Spleen (tissue), 11 donors: ENCODE measurements at regions not wholly inside any gene's neighbourhood (a gene's known extent, or its start where the extent isn't known, plus 50 kb on each side); places are given as distances from the start of the nearest gene placed in this dataset.
"Not testable (repeated sequence)": the region's sequence is repeated elsewhere in the genome, so short reads cannot be mapped to it uniquely, and the experiment has no call there.

Experiments
- DNase-seq: peaks from one replicate; pipeline ENCODE4 v3.0.0-alpha.2; 2020
- H3K27ac ChIP-seq, 8 donors: fragments of 200-600 bp; sonication (generic) in 7 of 8; 1 replicate in 4 of 8; 2 replicates in 4 of 8; pipeline versions ENCODE4 v1.5.0 to v1.8.0; 2016 to 2021; ENCODE audit warnings: inconsistent platforms in 4 of 8, mild to moderate bottlenecking in 4 of 8, moderate library complexity in 1 of 8
- H3K27me3 ChIP-seq, 7 donors: fragments of 200-600 bp; sonication (generic) in 6 of 7; replicated peaks in 1 of 7; 1 replicate in 4 of 7; 2 replicates in 3 of 7; pipeline versions ENCODE4 v1.5.0 to v1.8.0; 2016 to 2021; ENCODE audit warnings: inconsistent platforms in 3 of 7, mild to moderate bottlenecking in 1 of 7
- H3K36me3 ChIP-seq, 6 donors: fragments of 200-600 bp; sonication (generic) in 5 of 6; 1 replicate in 4 of 6; 2 replicates in 2 of 6; pipeline versions ENCODE4 v1.5.0 to v1.8.0; 2016 to 2021; ENCODE audit warnings: inconsistent platforms in 2 of 6
- H3K4me1 ChIP-seq, 6 donors: fragments of 200-600 bp; sonication (generic) in 5 of 6; 1 replicate in 3 of 6; 2 replicates in 3 of 6; pipeline versions ENCODE4 v1.5.0 to v1.8.0; 2016 to 2021; ENCODE audit warnings: inconsistent platforms in 3 of 6
- H3K4me3 ChIP-seq, 8 donors: fragments of 200-600 bp; sonication (generic) in 7 of 8; 1 replicate in 4 of 8; 2 replicates in 4 of 8; pipeline versions ENCODE4 v1.5.0 to v1.8.0; 2016 to 2021; ENCODE audit warnings: inconsistent platforms in 4 of 8, mild to moderate bottlenecking in 4 of 8, moderate library complexity in 2 of 8
- H3K9me3 ChIP-seq, 8 donors: fragments of 200-600 bp; sonication (generic) in 7 of 8; 1 replicate in 4 of 8; 2 replicates in 4 of 8; pipeline versions ENCODE4 v1.5.0 to v1.8.0; 2016 to 2021; ENCODE audit warnings: inconsistent platforms in 4 of 8
- CTCF ChIP-seq, 11 experiments: fragments of 200-600 bp in 7 of 11; fragments of 450-650 bp in 4 of 11; sonication (generic) in 4 of 11; IDR thresholded peaks in 8 of 11; conservative IDR thresholded peaks in 3 of 11; 1 replicate in 7 of 11; 2 replicates in 4 of 11; pipeline versions ENCODE4 v1.4.0 to v1.8.0; 2016 to 2021; ENCODE audit warnings: antibody characterized with exemption in 11 of 11, inconsistent platforms in 4 of 11, mild to moderate bottlenecking in 1 of 11
- POLR2A ChIP-seq, 3 donors: fragments of 450-650 bp; IDR thresholded peaks; one replicate each; pipeline ENCODE4 v1.5.1; 2017; ENCODE audit warnings: antibody characterized with exemption in 3 of 3, mild to moderate bottlenecking in 1 of 3
- POLR2AphosphoS5 ChIP-seq, 3 donors: sonication (generic); formaldehyde crosslinking; IDR thresholded peaks; one replicate each; pipeline ENCODE4 v1.5.1; 2017; ENCODE audit warnings: antibody characterized with exemption in 3 of 3
- WGBS, 5 donors: extraction: QIAGEN DNeasy Blood & Tissue Kit in 3 of 5; methylation state at CpG; one replicate each; pipeline versions ENCODE4 v1.1.5 to v1.1.7; 2013 to 2018; 5-methylcytosine and 5-hydroxymethylcytosine counted together
- intact Hi-C: fragments of 100-400 bp; cut with DNase I; formaldehyde crosslinking; loops from one replicate; pipeline ENCODE4 v1.15.0; 2023; ENCODE audit warnings: low total_unique reads
- donor health status: healthy with polysubstance abuse.
- donor health status: DM: no; HTN: no; CAD: no; lungs with moderate emphysema.
- donor health status: DM: no; HTN: no; CAD: no.
- donor health status: Bipolar disorder and iron deficiency.
- donor health status: healthy.
- donor health status: DM: no; HTN: no; CAD: no.
- donor health status: DM: yes; HTN: yes; CAD: no.

DNA sequence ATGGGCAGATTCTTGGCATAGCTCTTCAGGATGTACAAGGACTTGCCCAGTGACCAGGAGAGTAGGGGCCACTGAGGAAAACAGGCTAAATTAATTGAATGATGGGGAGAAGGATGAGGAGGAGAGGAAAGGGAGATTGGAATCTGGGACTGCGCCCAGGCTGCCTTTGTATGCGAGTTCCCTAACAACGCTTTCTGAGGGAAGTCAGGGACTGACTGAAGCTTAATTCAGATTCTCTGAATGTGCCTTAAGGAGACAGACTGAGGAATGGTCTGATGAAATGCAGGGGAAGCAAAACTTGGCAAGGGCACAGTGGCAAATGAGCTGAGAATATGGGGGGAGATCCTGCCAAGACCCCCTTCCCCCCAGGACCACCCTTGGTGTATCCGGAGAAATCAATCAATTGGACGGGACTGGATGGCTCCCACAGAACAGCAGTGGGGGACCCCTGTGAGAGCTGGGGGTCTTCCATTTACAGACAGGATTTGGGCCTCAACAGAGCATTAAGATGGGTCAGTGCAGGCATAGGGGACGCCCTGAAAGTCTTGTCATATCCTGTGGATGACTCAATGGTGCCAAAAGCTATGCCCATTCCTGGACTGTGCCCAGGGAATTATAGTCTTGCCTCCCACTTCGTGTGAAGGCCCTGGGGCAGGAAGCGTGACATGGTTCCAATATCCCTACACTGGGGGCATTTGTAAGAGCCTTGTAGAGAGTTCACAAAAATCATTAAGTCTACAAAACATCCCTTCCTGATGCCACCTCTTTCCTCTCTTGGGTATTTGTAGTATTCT, 215.5 kb upstream of the TNC start:
- Histone ChIP-seq H3K4me3 (no peak overlapping the region), H3K4me1 (no peaks in the 10 kb centered on the region), H3K36me3 (no peaks in the 10 kb centered on the region), H3K27me3 (no peaks in the 10 kb centered on the region), H3K9me3 (peaks cover 0 to 19% (median 10%) of the 10 kb centered on the region in 8 donors), H3K27ac (no peak overlapping the region)
- intact Hi-C loops: no loop called here
- DNase-seq: no peak
- TF ChIP-seq POLR2AphosphoS5 (IDR thresholded peaks at IDR 0.05) (no peak), CTCF (IDR thresholded peaks at IDR 0.05 in 8 of 11, conservative IDR thresholded peaks at IDR 0.05 in 3 of 11) (no peak)
- 73 to 88% (median 85%) methylated on average over 8 of the region's 8 CpGs for WGBS, 5 donors

- intact Hi-C loops: no loop called here
- H3K4me1 ChIP-seq: no peaks in the 10 kb centered on the region
- H3K4me3 ChIP-seq: no peak overlapping the region
- no peaks in the 10 kb centered on the region for H3K36me3 ChIP-seq
- H3K27me3 ChIP-seq: peaks cover 0 to 4% (median 0%) of the 10 kb centered on the region in 7 donors
- H3K27ac ChIP-seq: no peak overlapping the region
- peaks cover 0 to 19% (median 10%) of the 10 kb centered on the region in 8 donors for H3K9me3 ChIP-seq
- 73 to 85% (median 81%) methylated on average over 5 of the region's 5 CpGs for WGBS, 5 donors
- no peak for TF ChIP-seq POLR2AphosphoS5 (IDR thresholded peaks at IDR 0.05)
- no peak for TF ChIP-seq POLR2A (IDR thresholded peaks at IDR 0.05)
- TF ChIP-seq CTCF (IDR thresholded peaks at IDR 0.05 in 8 of 11, conservative IDR thresholded peaks at IDR 0.05 in 3 of 11): no peak
- no peak for DNase-seq
These were observed 217.5 kb upstream of the TNC start for GRCh38 chr9:115335439-115335838.

DNA sequence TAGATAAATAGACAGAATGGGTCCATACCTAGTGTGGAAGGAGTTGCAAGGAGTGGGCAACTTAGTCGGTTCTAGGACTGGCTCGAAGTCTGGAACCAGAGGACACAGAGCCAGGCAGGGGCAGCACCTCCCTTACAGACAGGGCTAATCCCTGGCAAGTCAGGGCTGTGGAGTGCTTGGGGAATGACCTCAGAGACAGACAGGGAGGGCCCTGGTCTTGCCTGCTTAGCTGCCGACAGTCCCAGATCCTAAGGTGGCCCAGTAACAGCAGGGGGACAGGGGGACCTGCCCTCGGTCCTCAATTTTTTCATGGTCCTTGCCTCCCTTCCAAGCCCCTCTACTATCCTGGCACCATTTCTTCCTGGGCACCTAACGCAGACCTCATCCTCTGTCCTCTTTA, 222.4 kb upstream of the TNC start:
- no peak for TF ChIP-seq POLR2AphosphoS5 (IDR thresholded peaks at IDR 0.05)
- no peak for TF ChIP-seq POLR2A (IDR thresholded peaks at IDR 0.05)
- no peak for TF ChIP-seq CTCF (IDR thresholded peaks at IDR 0.05 in 8 of 11, conservative IDR thresholded peaks at IDR 0.05 in 3 of 11)
- Histone ChIP-seq H3K36me3 (no peaks in the 10 kb centered on the region), H3K4me3 (no peak overlapping the region), H3K27ac (no peak overlapping the region), H3K27me3 (peaks cover 0 to 5% (median 0%) of the 10 kb centered on the region in 7 donors), H3K9me3 (peaks cover 0 to 16% (median 10%) of the 10 kb centered on the region in 8 donors), H3K4me1 (no peaks in the 10 kb centered on the region)
- intact Hi-C loops: no loop called here
- no peak for DNase-seq
- WGBS, 5 donors: 78 to 91% (median 79%) methylated on average over 5 of the region's 5 CpGs

DNA sequence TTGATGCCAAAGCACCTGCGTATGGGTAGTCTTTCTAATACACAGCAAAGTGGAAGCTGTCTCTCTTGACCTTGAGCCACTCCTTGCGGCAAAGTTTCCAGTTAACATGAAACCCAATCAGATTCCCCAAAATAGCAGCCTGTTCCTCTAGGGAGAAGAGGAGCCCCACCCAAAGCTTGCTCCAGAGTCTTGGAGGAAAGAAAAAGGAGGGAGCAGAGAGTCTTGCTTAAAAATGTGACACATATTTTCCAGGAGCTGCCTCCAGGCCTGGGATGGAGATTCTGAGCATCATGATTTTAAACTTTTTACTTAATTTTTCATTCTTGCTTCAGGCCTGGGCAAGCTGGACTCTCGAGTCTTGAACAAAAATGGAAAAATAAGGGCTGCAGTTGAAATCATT, 223.5 kb upstream of the TNC start:
- no peak for DNase-seq
- H3K4me3 ChIP-seq: no peak overlapping the region
- no peaks in the 10 kb centered on the region for H3K36me3 ChIP-seq
- TF ChIP-seq POLR2AphosphoS5 (IDR thresholded peaks at IDR 0.05): no peak
- TF ChIP-seq POLR2A (IDR thresholded peaks at IDR 0.05): no peak
- no peak for TF ChIP-seq CTCF (IDR thresholded peaks at IDR 0.05 in 8 of 11, conservative IDR thresholded peaks at IDR 0.05 in 3 of 11)
- 70 to 87% (median 79%) methylated on average over 3 of the region's 3 CpGs for whole genome bisulfite sequencing, 5 donors
- no peaks in the 10 kb centered on the region for H3K4me1 ChIP-seq
- peaks cover 0 to 5% (median under 1%) of the 10 kb centered on the region in 8 donors for H3K9me3 ChIP-seq
- peaks cover 0 to 5% (median 0%) of the 10 kb centered on the region in 7 donors for H3K27me3 ChIP-seq
- H3K27ac ChIP-seq: no peak overlapping the region
- intact Hi-C loops: no loop called here

DNA sequence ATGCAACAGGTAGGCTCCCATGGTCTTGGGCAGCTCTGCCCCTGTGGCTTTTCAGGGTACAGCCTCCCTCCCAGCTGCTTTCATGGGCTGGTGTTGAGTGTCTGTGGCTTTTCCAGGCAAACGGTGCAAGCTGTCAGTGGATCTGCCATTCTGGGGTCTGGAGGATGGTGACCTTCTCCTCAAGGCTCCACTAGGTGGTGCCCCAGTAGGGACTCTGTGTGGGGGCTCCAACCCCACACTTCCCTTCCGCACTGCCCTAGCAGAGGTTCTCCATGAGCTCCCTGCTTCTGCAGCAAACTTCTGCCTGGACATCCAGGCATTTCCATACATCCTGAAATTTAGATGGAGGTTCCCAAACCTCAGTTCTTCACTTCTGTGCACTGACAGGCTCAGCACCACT, 229.8 kb upstream of the TNC start:
- H3K36me3 ChIP-seq, H3K4me1 ChIP-seq, intact Hi-C loops, DNase-seq, H3K4me3 ChIP-seq, H3K27ac ChIP-seq, H3K27me3 ChIP-seq, H3K9me3 ChIP-seq: not testable (repeated sequence)
- 77 to 95% (median 81%) methylated on average over 2 of the region's 2 CpGs for WGBS, 5 donors

DNA sequence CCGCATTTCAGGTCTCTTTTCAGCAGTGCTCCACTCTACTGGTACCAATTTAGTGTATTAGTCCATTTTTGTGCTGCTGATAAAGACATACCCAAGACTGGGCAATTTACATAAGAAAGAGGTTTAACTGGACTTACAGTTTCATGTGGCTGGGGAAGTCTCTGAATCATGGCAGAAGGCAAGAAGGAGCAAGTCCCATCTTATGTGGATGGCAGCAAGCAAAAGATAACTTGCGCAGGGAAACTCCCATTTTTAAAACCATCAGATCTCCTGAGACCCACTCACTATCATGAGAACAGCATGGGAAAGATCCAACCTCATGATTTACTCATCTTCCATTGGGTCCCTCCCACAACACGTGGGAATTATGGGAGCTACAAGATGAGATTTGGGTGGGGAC, 231.0 kb upstream of the TNC start:
- 71 to 93% (median 87%) methylated on average over 3 of the region's 3 CpGs for WGBS, 5 donors
- H3K27me3 ChIP-seq, H3K36me3 ChIP-seq, H3K9me3 ChIP-seq, H3K4me1 ChIP-seq, H3K27ac ChIP-seq, intact Hi-C loops, H3K4me3 ChIP-seq, DNase-seq: not testable (repeated sequence)
